ENCODE measurements at regions not wholly inside any gene's neighbourhood (a gene's known extent, or its start where the extent isn't known, plus 50 kb on each side); places are given as distances from the start of the nearest gene placed in this dataset.

- no peak for ATAC-seq (ENCODE audit: low read depth)
- H3K36me3 Mint-ChIP-seq: no peaks in the 10 kb centered on the region
- H3K27me3 Mint-ChIP-seq: peaks cover 3% of the 10 kb centered on the region
- POLR2A ChIA-PET: no interaction called here
- no peaks in the 10 kb centered on the region for H3K4me1 Mint-ChIP-seq
- no peak for DNase-seq
- no peak overlapping the region for H3K4me3 Mint-ChIP-seq
- no peaks in the 10 kb centered on the region for H3K9me3 Mint-ChIP-seq
- no peak overlapping the region for H3K27ac Mint-ChIP-seq
These were observed 66.1 kb upstream of the FRY start for GRCh38 chr13:31965361-31966066.

GRCh38 chr13:31967155-31967554 lies 64.4 kb upstream of the FRY start:
- H3K27ac Mint-ChIP-seq: no peak overlapping the region
- no peak overlapping the region for H3K4me3 Mint-ChIP-seq
- peaks cover 5% of the 10 kb centered on the region for H3K27me3 Mint-ChIP-seq
- H3K36me3 Mint-ChIP-seq: no peaks in the 10 kb centered on the region
- no peaks in the 10 kb centered on the region for H3K4me1 Mint-ChIP-seq
- POLR2A ChIA-PET: no interaction called here
- H3K9me3 Mint-ChIP-seq: no peaks in the 10 kb centered on the region
- no peak for DNase-seq
- no peak for ATAC-seq (ENCODE audit: low read depth)

GRCh38 chr13:31968473-31968872 lies 63.1 kb upstream of the FRY start:
- POLR2A ChIA-PET: no interaction called here
- DNase-seq: no peak
- peaks cover 5% of the 10 kb centered on the region for H3K27me3 Mint-ChIP-seq
- no peak for ATAC-seq (ENCODE audit: low read depth)
- H3K36me3 Mint-ChIP-seq: no peaks in the 10 kb centered on the region
- no peak overlapping the region for H3K27ac Mint-ChIP-seq
- no peaks in the 10 kb centered on the region for H3K4me1 Mint-ChIP-seq
- no peak overlapping the region for H3K4me3 Mint-ChIP-seq
- H3K9me3 Mint-ChIP-seq: no peaks in the 10 kb centered on the region

- Mint-ChIP-seq H3K27me3 (peaks cover 7% of the 10 kb centered on the region), H3K27ac (no peak overlapping the region), H3K4me3 (no peak overlapping the region), H3K36me3 (no peaks in the 10 kb centered on the region), H3K4me1 (no peaks in the 10 kb centered on the region), H3K9me3 (no peaks in the 10 kb centered on the region)
- POLR2A ChIA-PET: no interaction called here
- DNase-seq: no peak
- no peak for ATAC-seq (ENCODE audit: low read depth)
These were observed 61.2 kb upstream of the FRY start for GRCh38 chr13:31970231-31970930.

- Mint-ChIP-seq H3K9me3 (no peaks in the 10 kb centered on the region), H3K4me1 (no peaks in the 10 kb centered on the region)
- POLR2A ChIA-PET: no interaction called here
These were observed 59.1 kb upstream of the FRY start for GRCh38 chr13:31972453-31972852.

GRCh38 chr13:31978021-31978420 lies 53.6 kb upstream of the FRY start:
- ATAC-seq (ENCODE audit: low read depth): no peak
- POLR2A ChIA-PET: no interaction called here
- Mint-ChIP-seq H3K27ac (no peak overlapping the region), H3K27me3 (peaks cover 5% of the 10 kb centered on the region), H3K36me3 (no peaks in the 10 kb centered on the region), H3K4me3 (no peak overlapping the region), H3K4me1 (no peaks in the 10 kb centered on the region), H3K9me3 (no peaks in the 10 kb centered on the region)
- DNase-seq: no peak

More at GRCh38 chr13:31972453-31972852, 59.1 kb upstream of the FRY start:
- H3K36me3 Mint-ChIP-seq: no peaks in the 10 kb centered on the region
- no peak overlapping the region for H3K4me3 Mint-ChIP-seq
- H3K27me3 Mint-ChIP-seq: peaks cover 7% of the 10 kb centered on the region
- H3K27ac Mint-ChIP-seq: no peak overlapping the region
- no peak for DNase-seq
- ATAC-seq (ENCODE audit: low read depth): no peak

GRCh38 chr13:31980830-31981229 lies 50.7 kb upstream of the FRY start:
- POLR2A ChIA-PET: no interaction called here
- no peaks in the 10 kb centered on the region for H3K9me3 Mint-ChIP-seq
- no peak for DNase-seq
- no peak overlapping the region for H3K4me3 Mint-ChIP-seq
- H3K4me1 Mint-ChIP-seq: no peaks in the 10 kb centered on the region
- ATAC-seq (ENCODE audit: low read depth): no peak
- H3K27ac Mint-ChIP-seq: no peak overlapping the region
- H3K27me3 Mint-ChIP-seq: peaks cover 3% of the 10 kb centered on the region
- no peaks in the 10 kb centered on the region for H3K36me3 Mint-ChIP-seq

All from activated naive CD8-positive, alpha-beta T cell treated with anti-CD3 and anti-CD28 coated beads, Interleukin-2, amount 10 ng/mL, durations not matched to agents 7 days and 5 days (primary cell).